Esophagus squamous epithelium (tissue), 4 donors: ENCODE measurements at regions not wholly inside any gene's neighbourhood (a gene's known extent, or its start where the extent isn't known, plus 50 kb on each side); places are given as distances from the start of the nearest gene placed in this dataset.

ENCODE experiments used
- POLR2A ChIP-seq, 4 donors: fragments of 450-650 bp; IDR thresholded peaks; one replicate each; pipeline ENCODE4 v1.6.1; 2017; ENCODE audit warnings: antibody characterized with exemption in 4 of 4, mild to moderate bottlenecking in 4 of 4, moderate library complexity in 3 of 4
- TF ChIP-seq, protein P1 (sequence below), 6 experiments: fragments of 450-650 bp in 4 of 6; fragments of 200-600 bp in 2 of 6; sonication (generic) in 2 of 6; IDR thresholded peaks; one replicate each; pipeline ENCODE4 v1.5.1; 2016 to 2019; ENCODE audit warnings: antibody characterized with exemption in 6 of 6, mild to moderate bottlenecking in 4 of 6, moderate library complexity in 4 of 6

DNA sequence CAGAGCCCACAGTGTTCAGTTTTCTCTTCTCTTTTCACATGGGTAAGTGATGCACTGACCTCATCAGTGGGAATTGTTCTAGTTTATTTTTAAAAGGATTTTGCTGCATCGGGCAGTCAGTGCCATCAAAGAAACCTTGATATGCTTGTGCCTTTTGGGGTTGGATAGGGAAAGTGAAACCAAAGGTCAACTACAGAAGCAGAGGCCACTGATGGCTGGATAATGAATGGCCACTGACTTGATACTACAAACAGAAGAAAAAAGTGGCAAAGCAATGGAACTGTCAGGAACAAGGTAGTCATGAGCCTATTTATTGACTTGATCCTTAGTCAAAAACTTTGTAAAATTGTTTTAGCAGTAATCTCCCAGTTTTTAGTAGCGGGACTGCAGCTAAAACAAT, 636.3 kb upstream of the ZEB2 start:
- TF ChIP-seq, protein P1, sequence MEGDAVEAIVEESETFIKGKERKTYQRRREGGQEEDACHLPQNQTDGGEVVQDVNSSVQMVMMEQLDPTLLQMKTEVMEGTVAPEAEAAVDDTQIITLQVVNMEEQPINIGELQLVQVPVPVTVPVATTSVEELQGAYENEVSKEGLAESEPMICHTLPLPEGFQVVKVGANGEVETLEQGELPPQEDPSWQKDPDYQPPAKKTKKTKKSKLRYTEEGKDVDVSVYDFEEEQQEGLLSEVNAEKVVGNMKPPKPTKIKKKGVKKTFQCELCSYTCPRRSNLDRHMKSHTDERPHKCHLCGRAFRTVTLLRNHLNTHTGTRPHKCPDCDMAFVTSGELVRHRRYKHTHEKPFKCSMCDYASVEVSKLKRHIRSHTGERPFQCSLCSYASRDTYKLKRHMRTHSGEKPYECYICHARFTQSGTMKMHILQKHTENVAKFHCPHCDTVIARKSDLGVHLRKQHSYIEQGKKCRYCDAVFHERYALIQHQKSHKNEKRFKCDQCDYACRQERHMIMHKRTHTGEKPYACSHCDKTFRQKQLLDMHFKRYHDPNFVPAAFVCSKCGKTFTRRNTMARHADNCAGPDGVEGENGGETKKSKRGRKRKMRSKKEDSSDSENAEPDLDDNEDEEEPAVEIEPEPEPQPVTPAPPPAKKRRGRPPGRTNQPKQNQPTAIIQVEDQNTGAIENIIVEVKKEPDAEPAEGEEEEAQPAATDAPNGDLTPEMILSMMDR (IDR thresholded peaks at IDR 0.05): no peak
- TF ChIP-seq POLR2A (IDR thresholded peaks at IDR 0.05): no peak
